Gastroesophageal sphincter (tissue), 3 donors: ENCODE measurements at regions not wholly inside any gene's neighbourhood (a gene's known extent, or its start where the extent isn't known, plus 50 kb on each side); places are given as distances from the start of the nearest gene placed in this dataset.

Experiments
- EP300 ChIP-seq: sonication (generic); formaldehyde crosslinking; IDR thresholded peaks from one replicate; pipeline ENCODE4 v1.6.1; 2017; ENCODE audit warnings: antibody characterized with exemption, mild to moderate bottlenecking
- POLR2A ChIP-seq, 2 donors: fragments of 450-650 bp; IDR thresholded peaks; one replicate each; pipeline ENCODE4 v1.6.1; 2017; ENCODE audit warnings: antibody characterized with exemption in 2 of 2, mild to moderate bottlenecking in 2 of 2, moderate library complexity in 1 of 2
- POLR2AphosphoS5 ChIP-seq: sonication (generic); formaldehyde crosslinking; IDR thresholded peaks from one replicate; pipeline ENCODE4 v1.6.1; 2017; ENCODE audit warnings: antibody characterized with exemption
- TF ChIP-seq, protein P1 (sequence below), 4 experiments: fragments of 200-600 bp in 2 of 4; fragments of 450-650 bp in 2 of 4; sonication (generic) in 1 of 4; IDR thresholded peaks; one replicate each; pipeline ENCODE4 v1.5.1; 2017 to 2019; ENCODE audit warnings: antibody characterized with exemption in 4 of 4, mild to moderate bottlenecking in 2 of 4, moderate library complexity in 2 of 4

DNA sequence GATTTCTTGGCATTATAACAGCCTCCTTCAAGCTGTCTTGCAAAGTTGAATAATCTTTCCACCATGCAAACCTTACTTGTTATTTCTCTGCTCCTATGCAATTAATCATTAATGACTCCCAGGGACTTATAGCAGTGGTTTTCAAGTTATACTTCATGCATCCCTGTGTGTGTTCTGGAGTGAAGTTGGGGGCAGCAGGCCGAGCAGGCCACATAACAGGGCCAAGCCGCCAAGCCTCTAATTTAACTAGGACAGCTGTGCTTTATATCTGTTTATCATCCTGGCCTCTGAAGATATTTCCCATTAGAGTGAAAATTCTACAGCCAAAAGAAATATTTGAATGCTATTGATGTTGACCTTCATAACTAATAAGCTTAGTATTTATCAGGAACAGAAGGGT is 133.5 kb upstream of the PAK3 start:
- TF ChIP-seq, protein P1, sequence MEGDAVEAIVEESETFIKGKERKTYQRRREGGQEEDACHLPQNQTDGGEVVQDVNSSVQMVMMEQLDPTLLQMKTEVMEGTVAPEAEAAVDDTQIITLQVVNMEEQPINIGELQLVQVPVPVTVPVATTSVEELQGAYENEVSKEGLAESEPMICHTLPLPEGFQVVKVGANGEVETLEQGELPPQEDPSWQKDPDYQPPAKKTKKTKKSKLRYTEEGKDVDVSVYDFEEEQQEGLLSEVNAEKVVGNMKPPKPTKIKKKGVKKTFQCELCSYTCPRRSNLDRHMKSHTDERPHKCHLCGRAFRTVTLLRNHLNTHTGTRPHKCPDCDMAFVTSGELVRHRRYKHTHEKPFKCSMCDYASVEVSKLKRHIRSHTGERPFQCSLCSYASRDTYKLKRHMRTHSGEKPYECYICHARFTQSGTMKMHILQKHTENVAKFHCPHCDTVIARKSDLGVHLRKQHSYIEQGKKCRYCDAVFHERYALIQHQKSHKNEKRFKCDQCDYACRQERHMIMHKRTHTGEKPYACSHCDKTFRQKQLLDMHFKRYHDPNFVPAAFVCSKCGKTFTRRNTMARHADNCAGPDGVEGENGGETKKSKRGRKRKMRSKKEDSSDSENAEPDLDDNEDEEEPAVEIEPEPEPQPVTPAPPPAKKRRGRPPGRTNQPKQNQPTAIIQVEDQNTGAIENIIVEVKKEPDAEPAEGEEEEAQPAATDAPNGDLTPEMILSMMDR (IDR thresholded peaks at IDR 0.05) = no peak
- TF ChIP-seq EP300 = no peak
- TF ChIP-seq POLR2A (IDR thresholded peaks at IDR 0.05) = no peak
- no peak for TF ChIP-seq POLR2AphosphoS5
